NCI-H2029 treated with DMSO at 0.1 percent for 48 hours (cell line): ENCODE measurements at regions not wholly inside any gene's neighbourhood (a gene's known extent, or its start where the extent isn't known, plus 50 kb on each side); places are given as distances from the start of the nearest gene placed in this dataset.
"Not testable (repeated sequence)": the region's sequence is repeated elsewhere in the genome, so short reads cannot be mapped to it uniquely, and the experiment has no call there.

ENCODE experiments used
- DNase-seq: peaks from one replicate; lab custom pipeline; 2025; lab: John Stamatoyannopoulos, UW

GRCh38 chr1:82371844-82372498 is 571.2 kb downstream of the ADGRL2 start:
- DNase-seq = no peak

GRCh38 chr1:82367456-82367855 is 566.7 kb downstream of the ADGRL2 start:
- no peak for DNase-seq

- DNase-seq = no peak
These were observed 566.0 kb downstream of the ADGRL2 start for GRCh38 chr1:82366689-82367088.

DNA sequence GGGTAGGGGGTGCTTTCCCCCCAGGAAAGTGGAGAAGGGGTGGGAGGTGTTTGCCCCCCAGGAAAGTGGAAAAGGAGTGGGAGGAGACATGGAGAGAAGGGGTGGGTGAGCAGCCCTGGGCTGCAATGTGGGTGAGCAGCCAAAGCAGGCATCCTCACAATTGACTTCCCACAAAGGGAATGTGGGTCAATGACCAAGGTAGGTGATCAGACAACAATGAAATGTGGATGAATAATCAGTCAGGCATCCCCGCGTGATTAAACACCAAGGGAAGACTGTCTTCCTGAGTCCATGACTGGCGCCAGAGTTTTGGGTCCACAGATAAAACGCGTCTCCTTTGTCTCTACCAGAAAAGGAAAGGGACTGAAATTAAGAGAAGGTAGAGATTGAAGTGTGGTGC is 558.8 kb downstream of the ADGRL2 start:
- DNase-seq = not testable (repeated sequence)

GRCh38 chr1:82358706-82359105 is 558.0 kb downstream of the ADGRL2 start:
- not testable (repeated sequence) for DNase-seq

- DNase-seq = not testable (repeated sequence)
These were observed 553.8 kb downstream of the ADGRL2 start for GRCh38 chr1:82354546-82354945.

DNA sequence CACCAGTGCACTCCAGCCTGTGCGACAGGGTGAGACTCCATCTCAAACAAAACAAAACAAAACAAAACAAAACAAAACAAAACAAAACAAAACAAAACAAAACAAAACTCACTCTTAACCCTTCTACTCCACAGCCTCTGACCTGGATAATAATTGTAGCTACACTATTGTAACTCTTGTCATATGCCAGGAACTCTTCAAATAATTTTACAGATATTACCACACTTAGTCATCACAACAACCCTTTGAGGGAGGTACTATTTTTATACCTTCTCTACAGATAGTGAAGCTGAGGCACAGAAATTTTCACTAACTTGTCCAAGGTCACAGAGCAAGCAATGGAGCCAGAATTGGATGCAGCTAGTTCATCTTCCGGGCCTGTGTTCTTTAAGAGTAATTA is 547.8 kb downstream of the ADGRL2 start:
- DNase-seq = no peak

DNA sequence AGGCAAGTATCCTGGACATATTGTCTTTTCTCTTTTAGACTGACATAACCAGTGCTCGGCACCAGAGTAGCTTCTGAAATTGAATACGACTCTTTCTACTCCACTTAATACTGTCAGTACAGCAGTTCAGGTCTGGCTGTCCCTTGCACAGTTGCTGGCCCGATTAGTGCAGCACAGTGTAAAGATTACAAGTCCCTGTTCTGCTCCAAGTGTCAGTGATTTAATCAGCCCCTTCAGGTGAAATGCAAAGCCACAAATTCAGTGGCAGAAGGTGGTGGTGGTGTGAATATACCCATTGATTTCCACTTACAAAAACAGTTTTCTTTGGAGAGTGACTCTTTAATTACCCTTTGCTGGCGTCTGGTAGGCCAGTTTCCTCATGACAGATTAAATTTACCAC is 545.4 kb downstream of the ADGRL2 start:
- DNase-seq = no peak

GRCh38 chr1:82343381-82343780 is 542.6 kb downstream of the ADGRL2 start:
- no peak for DNase-seq

GRCh38 chr1:82337635-82338034 is 536.9 kb downstream of the ADGRL2 start:
- no peak for DNase-seq

DNA sequence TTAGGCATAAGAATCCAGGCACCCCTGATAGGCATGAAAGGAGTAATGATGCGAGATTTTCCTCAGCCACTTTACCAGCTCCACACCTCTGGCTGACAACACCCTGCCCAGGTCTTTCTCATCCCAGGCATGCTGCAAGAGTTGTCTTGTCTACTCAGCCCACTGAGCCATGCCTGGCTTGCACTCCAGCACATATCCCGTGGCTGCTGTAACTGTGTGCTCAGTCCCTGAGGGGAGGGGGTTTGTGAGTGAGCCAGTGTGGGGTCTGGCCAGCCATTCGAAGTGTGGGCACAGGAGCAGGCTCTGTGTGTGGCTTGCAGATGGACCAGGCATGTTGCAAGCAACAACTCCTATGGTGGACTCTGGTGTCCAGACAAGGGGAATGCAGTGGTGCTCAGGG is 529.6 kb downstream of the ADGRL2 start:
- no peak for DNase-seq

- DNase-seq = no peak
These were observed 528.5 kb downstream of the ADGRL2 start for GRCh38 chr1:82329226-82329625.

DNA sequence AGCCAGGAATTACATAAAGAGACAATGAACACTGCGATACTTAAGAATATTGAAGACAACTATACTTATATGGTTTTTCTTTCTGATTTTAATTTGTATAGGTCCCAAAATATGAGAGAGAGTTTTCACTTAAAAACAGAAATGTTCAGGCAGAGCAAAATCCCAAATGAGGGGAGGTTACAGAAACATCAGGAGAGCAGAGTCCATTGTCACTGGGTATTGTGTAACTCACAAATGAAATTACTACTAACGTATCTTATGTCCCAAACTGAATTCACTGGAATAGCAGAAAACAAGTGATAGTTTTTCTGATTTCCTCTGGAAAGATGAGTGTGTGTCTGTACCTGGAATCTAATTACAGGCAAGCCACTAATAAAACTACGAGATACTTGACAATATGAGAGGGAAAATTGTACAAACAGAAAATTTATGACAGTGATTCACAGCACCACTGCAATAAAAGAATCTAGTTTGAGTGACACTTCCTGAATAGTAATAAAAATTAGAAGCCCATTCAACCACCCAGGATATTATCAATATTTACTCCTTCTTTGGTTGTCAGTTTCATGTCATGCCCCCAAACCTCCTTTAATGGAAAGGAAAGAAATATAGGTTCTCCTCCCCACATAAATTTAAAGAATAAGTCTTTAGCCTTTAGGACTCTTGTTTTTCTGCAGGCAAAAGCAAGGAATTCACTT is 522.6 kb downstream of the ADGRL2 start:
- no peak for DNase-seq

- DNase-seq = no peak
These were observed 521.1 kb downstream of the ADGRL2 start for GRCh38 chr1:82321794-82322193.

- DNase-seq = no peak
These were observed 518.8 kb downstream of the ADGRL2 start for GRCh38 chr1:82319546-82319945.

GRCh38 chr1:82318921-82319320 is 518.2 kb downstream of the ADGRL2 start:
- DNase-seq = no peak

DNA sequence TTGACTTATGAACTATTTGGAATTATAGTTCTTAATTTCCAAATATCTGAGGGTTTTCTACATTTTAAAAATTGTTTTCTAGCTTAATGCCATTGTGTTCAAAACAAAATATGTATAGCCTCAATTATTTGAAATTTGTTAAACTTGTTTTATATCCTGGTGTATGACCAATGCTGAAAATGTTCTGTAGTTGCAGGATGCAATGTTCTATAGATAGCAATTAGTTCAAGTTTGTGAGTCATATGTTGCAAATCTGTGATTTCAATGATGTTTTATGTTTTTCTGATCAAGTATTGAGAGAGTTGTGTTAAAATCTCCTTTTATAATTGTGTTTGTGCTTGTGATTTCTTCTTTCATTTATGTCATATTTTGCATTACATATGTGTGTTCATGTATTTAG is 517.5 kb downstream of the ADGRL2 start:
- DNase-seq = no peak

- no peak for DNase-seq
These were observed 516.9 kb downstream of the ADGRL2 start for GRCh38 chr1:82317671-82318070.

DNA sequence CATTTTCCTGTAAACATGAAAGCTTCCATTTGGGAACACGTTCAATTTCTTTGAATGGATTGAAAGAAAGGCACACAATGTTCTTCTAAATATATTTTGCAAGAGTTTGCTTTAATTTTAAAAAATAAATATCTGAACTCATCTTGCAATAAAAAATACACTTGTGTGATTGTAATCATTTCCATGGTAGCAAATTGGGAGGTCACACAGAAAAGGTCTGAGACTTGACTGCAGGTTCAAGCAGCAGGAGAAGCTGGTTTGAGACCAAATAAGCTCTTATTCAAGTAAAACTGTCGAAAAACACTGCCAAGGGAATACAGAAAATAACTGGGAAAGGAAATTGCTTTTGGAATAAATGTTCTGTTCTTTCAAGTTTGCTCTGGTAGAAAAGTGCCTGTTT is 498.9 kb downstream of the ADGRL2 start:
- DNase-seq = no peak

DNA sequence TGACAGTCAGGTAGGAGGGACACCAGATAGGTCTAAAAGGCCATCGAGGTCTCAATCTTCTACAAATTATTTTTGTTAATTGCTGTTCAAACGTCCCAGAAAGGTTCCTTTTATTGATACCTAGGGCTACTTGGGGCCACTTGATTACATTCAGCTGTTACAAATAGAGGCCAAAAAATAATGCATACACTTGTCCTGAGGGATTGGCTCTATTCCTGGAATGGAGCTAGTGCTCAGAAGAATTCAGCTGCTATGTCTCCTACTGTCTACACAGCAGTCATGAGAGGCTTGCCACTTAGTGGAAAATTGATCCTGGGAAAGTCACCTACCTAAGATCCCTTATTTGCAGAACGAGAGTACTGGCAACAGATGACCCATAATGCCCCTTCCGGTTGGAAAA is 498.3 kb downstream of the ADGRL2 start:
- no peak for DNase-seq

DNA sequence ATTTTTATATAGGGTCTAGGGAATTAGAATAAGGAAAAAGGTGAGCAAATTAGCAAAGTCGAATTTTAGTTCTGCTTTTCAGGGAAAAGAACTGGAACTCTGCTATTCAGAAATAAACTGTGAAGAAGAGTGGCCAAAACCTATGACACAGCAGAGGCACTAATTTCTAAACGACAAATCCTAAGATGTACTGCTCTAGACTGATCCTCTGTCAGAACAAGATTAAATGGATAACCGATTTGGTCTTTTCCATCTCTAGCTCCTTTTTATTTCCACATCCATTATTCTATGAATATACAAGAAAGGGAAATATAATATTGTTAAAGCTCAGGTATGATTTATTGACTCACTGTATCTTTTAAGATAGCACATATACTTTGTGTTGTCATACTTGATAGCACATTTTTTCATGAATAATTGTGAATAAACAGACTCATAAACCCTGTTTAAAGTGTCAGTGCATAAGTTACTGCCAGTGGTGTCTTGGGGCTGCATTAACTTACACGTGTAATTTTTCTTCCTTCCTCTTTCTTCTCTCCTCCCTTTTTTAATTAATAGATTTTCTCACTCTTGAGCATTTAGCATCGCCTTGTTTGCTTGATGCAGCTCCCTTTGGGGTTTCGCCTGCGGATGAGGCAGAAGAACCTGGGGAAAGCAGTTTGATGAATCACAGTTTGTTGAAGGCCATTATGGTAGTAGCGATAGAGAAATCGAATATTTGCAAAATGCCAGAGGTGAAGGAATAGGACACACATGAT is 496.6 kb downstream of the ADGRL2 start:
- DNase-seq = no peak

GRCh38 chr1:82287556-82287955 is 486.8 kb downstream of the ADGRL2 start:
- no peak for DNase-seq

DNA sequence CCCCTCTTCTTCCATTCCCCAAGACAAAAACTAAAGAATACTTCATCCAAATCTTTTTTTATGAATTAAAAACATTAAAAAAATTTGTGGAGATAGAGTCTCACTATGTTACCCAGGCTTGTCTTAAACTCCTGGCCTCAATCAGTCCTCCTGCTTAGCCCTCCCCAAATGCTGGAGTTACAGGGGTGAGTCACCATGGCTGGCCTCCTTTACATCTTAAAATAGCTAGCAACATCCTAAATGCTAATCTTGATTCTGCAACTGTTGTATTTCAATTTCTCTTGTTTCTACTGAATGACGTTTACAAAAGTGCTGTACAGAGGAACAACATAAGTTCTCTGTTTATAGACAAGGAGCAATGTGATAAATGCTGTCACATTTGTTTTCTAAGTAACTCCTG is 483.5 kb downstream of the ADGRL2 start:
- DNase-seq = no peak
